ENCODE measurements at regions not wholly inside any gene's neighbourhood (a gene's known extent, or its start where the extent isn't known, plus 50 kb on each side); places are given as distances from the start of the nearest gene placed in this dataset.

DNA sequence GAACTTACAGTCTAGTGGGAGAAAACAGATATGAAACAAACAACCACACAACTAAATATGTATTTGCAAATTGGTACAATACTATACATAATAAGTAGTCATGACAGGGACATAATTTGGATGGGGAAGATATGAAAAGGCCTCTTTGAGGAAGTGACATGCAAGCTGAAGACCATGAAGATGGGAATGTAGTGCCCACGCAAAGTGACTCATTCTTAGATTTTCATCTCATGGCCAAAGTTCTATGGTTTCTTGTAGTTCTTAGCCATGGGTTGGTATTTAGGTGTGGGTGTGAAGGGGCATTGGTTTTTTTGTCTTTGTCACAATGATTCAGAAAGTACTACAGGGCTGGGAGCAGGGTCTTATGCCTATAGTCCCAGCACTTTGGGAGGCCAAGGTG, 105.4 kb upstream of the FAM78B start:
- FAIRE-seq, result no peak
- no peak for DNase-seq (ENCODE audit: insufficient read length, low spot score)
- TF ChIP-seq POLR2AphosphoS5 (IDR thresholded peaks at IDR 0.05; ENCODE audit: low read depth, low read length), result no peak
- TF ChIP-seq TAF1 (IDR thresholded peaks at IDR 0.05; ENCODE audit: low read depth, low read length), result no peak
- no peak for TF ChIP-seq POLR2A (IDR thresholded peaks at IDR 0.05; ENCODE audit: low read depth, low read length)
- TF ChIP-seq POU2F2 (IDR thresholded peaks at IDR 0.05; ENCODE audit: low read depth, low read length), result no peak
- peak; percentile 79 for TF ChIP-seq SPI1 (IDR thresholded peaks at IDR 0.05; ENCODE audit: low read depth, low read length)

DNA sequence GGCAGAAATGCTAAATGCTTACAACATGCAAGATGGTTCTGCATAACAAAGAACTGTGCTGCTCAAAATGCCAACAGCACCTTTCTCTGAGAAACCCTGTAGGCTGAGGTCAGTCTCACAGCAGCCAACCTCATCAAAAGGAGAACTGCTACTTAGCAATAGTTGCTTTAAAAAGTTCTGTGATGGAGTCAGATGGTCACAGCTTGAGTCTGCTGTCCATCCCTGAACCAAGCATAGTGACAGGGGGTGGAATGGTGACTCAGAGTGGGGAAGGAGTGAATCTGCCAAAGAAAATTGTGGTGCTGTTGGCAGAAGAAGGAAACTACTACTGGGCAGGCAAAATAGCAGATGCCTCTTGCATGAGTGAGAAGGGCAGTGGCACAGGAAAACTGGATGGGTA, 106.0 kb upstream of the FAM78B start:
- no peak for DNase-seq (ENCODE audit: insufficient read length, low spot score)
- TF ChIP-seq PAX5 (IDR thresholded peaks at IDR 0.05; ENCODE audit: insufficient read depth, low read length, severe bottlenecking), result no peak
- no peak for TF ChIP-seq TAF1 (IDR thresholded peaks at IDR 0.05; ENCODE audit: low read depth, low read length)
- TF ChIP-seq POLR2AphosphoS5 (IDR thresholded peaks at IDR 0.05; ENCODE audit: low read depth, low read length), result no peak
- no peak for TF ChIP-seq POU2F2 (IDR thresholded peaks at IDR 0.05; ENCODE audit: low read depth, low read length)
- peak; percentile 42; the same call in 1 of the 2 replicates for TF ChIP-seq SPI1 (IDR thresholded peaks at IDR 0.05; ENCODE audit: low read depth, low read length)
- TF ChIP-seq POLR2A (IDR thresholded peaks at IDR 0.05; ENCODE audit: low read depth, low read length), result no peak
- peak; percentile 5 for FAIRE-seq

DNA sequence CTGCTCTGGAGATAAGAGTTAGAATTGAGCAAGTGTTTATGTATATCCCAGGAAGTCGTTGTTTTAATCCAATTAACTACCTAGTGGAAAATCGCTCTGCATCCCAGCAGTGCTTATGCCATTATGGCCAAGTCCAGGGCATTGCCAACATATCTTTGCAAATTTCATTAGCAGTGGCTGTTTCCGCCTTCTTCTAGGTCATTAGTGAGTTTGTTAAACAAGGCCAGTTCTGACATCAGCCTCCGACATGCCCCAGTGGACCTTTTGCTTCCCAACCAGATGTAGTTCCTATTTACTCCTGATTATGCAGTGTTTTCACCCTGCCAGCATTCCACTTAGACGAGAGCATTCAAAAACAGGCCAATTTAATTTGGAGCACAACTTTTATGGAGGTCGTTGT, 106.8 kb upstream of the FAM78B start:
- no peak for FAIRE-seq
- DNase-seq (ENCODE audit: insufficient read length, low spot score), result no peak
- no peak for TF ChIP-seq POU2F2 (IDR thresholded peaks at IDR 0.05; ENCODE audit: low read depth, low read length)
- TF ChIP-seq POLR2AphosphoS5 (IDR thresholded peaks at IDR 0.05; ENCODE audit: low read depth, low read length), result no peak
- no peak for TF ChIP-seq PAX5 (IDR thresholded peaks at IDR 0.05; ENCODE audit: insufficient read depth, low read length, severe bottlenecking)
- no peak for TF ChIP-seq SPI1 (IDR thresholded peaks at IDR 0.05; ENCODE audit: low read depth, low read length)
- no peak for TF ChIP-seq TAF1 (IDR thresholded peaks at IDR 0.05; ENCODE audit: low read depth, low read length)
- TF ChIP-seq POLR2A (IDR thresholded peaks at IDR 0.05; ENCODE audit: low read depth, low read length), result no peak

GRCh38 chr1:166282391-166283137, 115.8 kb upstream of the FAM78B start:
- DNase-seq (ENCODE audit: insufficient read length, low spot score) (no peak), FAIRE-seq (no peak)
- TF ChIP-seq POLR2A (IDR thresholded peaks at IDR 0.05; ENCODE audit: low read depth, low read length), result no peak

DNA sequence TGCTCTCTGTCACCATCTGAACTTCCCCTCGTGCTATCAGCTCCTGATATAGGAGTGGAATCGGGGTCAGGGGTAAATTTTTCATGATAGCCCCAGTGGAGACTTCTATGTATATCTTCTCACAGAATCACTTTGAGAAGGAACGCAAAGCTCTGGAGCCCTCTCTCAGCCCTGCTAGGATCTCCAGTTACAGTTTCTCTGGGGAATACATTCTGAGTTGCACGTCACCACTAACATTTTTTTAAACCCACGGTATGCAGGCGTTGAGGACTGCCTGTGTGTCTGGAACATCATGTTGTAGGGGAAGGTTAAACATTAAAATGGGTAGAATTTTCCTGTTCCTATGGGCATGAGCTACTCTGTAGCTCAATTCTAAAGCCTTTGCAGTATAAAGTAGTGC, 116.4 kb upstream of the FAM78B start:
- DNase-seq (ENCODE audit: insufficient read length, low spot score) (no peak), FAIRE-seq (no peak)
- TF ChIP-seq TAF1 (IDR thresholded peaks at IDR 0.05; ENCODE audit: low read depth, low read length) (no peak), PAX5 (IDR thresholded peaks at IDR 0.05; ENCODE audit: insufficient read depth, low read length, severe bottlenecking) (no peak), POLR2A (IDR thresholded peaks at IDR 0.05; ENCODE audit: low read depth, low read length) (no peak), POLR2AphosphoS5 (IDR thresholded peaks at IDR 0.05; ENCODE audit: low read depth, low read length) (no peak), SPI1 (IDR thresholded peaks at IDR 0.05; ENCODE audit: low read depth, low read length) (no peak), POU2F2 (IDR thresholded peaks at IDR 0.05; ENCODE audit: low read depth, low read length) (no peak)

DNA sequence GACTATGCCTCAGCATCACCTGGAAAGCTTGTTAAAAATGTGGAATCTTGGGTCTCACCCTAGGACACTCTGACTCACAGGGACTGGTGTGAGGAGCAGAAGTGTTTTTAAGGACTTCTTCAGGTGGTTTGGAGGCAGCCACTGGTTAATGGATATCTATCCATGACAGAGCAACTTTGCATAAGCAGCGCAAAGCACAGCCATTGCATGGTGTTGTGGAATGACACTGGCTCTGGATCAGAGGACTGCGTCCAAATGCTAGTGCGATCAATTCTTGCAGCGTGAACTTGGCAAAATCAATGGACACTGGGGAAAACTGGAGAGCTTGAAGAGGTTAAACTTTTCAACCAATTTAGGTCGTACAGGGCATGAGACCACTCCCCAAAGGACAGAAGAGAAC, 116.8 kb upstream of the FAM78B start:
- no peak for FAIRE-seq
- DNase-seq (ENCODE audit: insufficient read length, low spot score), result no peak
- TF ChIP-seq POU2F2 (IDR thresholded peaks at IDR 0.05; ENCODE audit: low read depth, low read length), result no peak
- TF ChIP-seq POLR2A (IDR thresholded peaks at IDR 0.05; ENCODE audit: low read depth, low read length), result no peak
- TF ChIP-seq PAX5 (IDR thresholded peaks at IDR 0.05; ENCODE audit: insufficient read depth, low read length, severe bottlenecking), result no peak
- TF ChIP-seq TAF1 (IDR thresholded peaks at IDR 0.05; ENCODE audit: low read depth, low read length), result no peak
- no peak for TF ChIP-seq POLR2AphosphoS5 (IDR thresholded peaks at IDR 0.05; ENCODE audit: low read depth, low read length)
- TF ChIP-seq SPI1 (IDR thresholded peaks at IDR 0.05; ENCODE audit: low read depth, low read length), result no peak

- DNase-seq (ENCODE audit: insufficient read length, low spot score), result no peak
- FAIRE-seq, result no peak
- TF ChIP-seq PAX5 (IDR thresholded peaks at IDR 0.05; ENCODE audit: insufficient read depth, low read length, severe bottlenecking) (no peak), POLR2AphosphoS5 (IDR thresholded peaks at IDR 0.05; ENCODE audit: low read depth, low read length) (no peak), TAF1 (IDR thresholded peaks at IDR 0.05; ENCODE audit: low read depth, low read length) (no peak), POLR2A (IDR thresholded peaks at IDR 0.05; ENCODE audit: low read depth, low read length) (no peak), SPI1 (IDR thresholded peaks at IDR 0.05; ENCODE audit: low read depth, low read length) (no peak), POU2F2 (IDR thresholded peaks at IDR 0.05; ENCODE audit: low read depth, low read length) (no peak)
Observed at GRCh38 chr1:166289309-166290050, 122.7 kb upstream of the FAM78B start.

DNA sequence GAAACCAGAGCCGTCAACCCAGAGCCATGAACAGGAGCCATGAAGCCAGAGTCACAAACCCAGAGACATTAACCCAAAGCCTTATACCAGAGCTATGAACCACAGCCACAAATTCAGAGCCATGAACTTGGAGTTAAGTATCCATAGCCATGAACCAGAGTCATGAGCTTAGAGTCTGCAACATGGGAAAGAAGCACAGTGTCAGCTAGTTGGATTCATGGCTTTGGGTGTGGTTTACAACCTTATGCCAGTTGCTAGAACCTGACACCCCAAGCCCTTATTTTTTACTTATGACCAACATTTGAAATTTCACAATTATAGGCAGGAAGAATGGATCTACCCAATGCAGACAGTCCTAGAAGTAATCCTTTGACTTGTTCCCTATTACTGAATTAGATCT, 128.9 kb upstream of the FAM78B start:
- no peak for DNase-seq (ENCODE audit: insufficient read length, low spot score)
- TF ChIP-seq PAX5 (IDR thresholded peaks at IDR 0.05; ENCODE audit: insufficient read depth, low read length, severe bottlenecking), result no peak
- no peak for TF ChIP-seq SPI1 (IDR thresholded peaks at IDR 0.05; ENCODE audit: low read depth, low read length)
- no peak for TF ChIP-seq POLR2AphosphoS5 (IDR thresholded peaks at IDR 0.05; ENCODE audit: low read depth, low read length)
- no peak for TF ChIP-seq POU2F2 (IDR thresholded peaks at IDR 0.05; ENCODE audit: low read depth, low read length)
- no peak for TF ChIP-seq TAF1 (IDR thresholded peaks at IDR 0.05; ENCODE audit: low read depth, low read length)
- no peak for TF ChIP-seq POLR2A (IDR thresholded peaks at IDR 0.05; ENCODE audit: low read depth, low read length)
- FAIRE-seq, result no peak

DNA sequence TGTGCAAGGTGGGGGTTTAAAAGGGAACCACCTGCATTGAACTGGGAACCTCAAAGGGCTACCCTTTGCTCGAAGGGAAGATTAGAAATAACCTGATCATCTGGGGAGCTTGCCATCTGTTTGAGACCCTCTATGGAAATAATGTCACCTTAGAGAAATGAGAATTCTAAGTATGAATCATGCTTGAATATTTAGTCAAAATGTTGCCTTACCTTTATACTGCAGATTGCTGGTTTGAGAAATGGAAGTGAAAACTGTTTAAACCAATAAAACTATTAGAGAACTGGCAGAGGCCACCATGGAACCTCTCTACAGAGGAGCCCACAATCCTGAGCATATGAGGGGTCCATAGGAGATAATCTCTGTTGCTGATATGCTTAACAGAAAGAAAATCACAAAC, 131.2 kb upstream of the FAM78B start:
- no peak for DNase-seq (ENCODE audit: insufficient read length, low spot score)
- TF ChIP-seq PAX5 (IDR thresholded peaks at IDR 0.05; ENCODE audit: insufficient read depth, low read length, severe bottlenecking), result no peak
- no peak for TF ChIP-seq POU2F2 (IDR thresholded peaks at IDR 0.05; ENCODE audit: low read depth, low read length)
- TF ChIP-seq POLR2AphosphoS5 (IDR thresholded peaks at IDR 0.05; ENCODE audit: low read depth, low read length), result no peak
- no peak for TF ChIP-seq TAF1 (IDR thresholded peaks at IDR 0.05; ENCODE audit: low read depth, low read length)
- TF ChIP-seq SPI1 (IDR thresholded peaks at IDR 0.05; ENCODE audit: low read depth, low read length), result peak; percentile 2; the same call in 1 of the 2 replicates
- no peak for FAIRE-seq
